GM18909 (cell line): ENCODE measurements at regions not wholly inside any gene's neighbourhood (a gene's known extent, or its start where the extent isn't known, plus 50 kb on each side); places are given as distances from the start of the nearest gene placed in this dataset.

Experiments
- ATAC-seq: cut with Tn5 transposase; IDR thresholded peaks from one replicate; pipeline ENCODE4 v1.9.1; 2021; ENCODE audit warnings: mild to moderate bottlenecking; ENCODE audit not compliant: unreplicated experiment, poor library complexity

GRCh38 chr11:27216270-27217149, 146.5 kb downstream of the CCDC34 start:
- no peak for ATAC-seq

DNA sequence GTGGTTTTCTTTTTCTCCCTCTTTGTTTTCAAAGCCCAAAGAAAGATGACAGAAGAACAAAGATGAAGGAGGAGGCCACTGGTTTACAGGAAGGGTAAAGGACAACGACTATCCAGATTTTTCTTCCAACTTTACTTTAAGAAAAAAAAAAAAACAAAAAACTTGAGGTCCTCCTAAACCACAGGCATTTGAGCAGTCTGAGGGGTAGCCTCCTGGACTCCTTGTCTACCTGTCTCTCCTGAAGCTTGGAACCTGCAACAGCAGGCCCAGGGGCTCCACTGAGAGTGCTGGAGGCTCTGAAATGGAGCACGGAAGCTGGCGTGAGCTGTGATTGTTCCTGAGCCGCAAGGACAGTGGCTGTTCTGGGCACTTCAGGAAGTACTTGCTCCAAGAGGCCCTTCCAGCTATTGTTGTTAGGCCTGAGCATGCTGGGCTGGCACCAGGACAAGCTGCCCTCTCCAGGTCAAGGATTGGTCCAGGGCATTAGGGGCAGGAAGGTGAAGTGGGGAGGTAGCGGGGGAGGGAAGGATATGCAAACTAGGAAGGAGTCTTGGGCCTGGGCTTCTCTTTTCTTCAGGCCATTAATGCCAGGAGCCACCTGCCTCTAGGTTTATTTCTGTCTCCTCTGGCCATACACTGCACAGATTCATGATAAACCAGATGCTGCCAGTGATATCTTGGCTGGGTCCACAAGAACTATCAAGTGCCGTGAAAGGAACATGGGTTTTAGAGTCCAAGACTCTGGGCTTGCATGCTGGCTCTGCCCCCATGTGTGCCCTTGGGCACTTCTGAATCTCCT, 147.3 kb downstream of the CCDC34 start:
- no peak for ATAC-seq

DNA sequence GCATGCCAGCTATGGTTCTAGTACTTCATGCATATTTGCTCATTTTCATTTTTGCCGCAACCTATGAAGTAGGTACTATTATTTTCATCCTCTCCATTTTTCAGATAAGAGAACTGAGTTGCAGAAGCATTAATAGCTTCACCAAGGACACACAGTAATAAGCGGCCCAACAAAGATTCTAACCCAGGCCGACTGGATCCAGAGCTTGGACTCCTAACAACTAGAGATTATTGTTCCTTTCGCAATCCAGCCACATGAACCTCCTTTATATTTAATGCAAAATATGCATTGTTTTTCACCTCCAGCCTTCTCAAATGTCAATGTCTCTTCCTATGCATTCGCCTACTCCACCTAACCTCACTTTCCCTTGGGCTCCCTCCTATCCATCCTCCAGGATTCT, 148.3 kb downstream of the CCDC34 start:
- ATAC-seq = no peak

DNA sequence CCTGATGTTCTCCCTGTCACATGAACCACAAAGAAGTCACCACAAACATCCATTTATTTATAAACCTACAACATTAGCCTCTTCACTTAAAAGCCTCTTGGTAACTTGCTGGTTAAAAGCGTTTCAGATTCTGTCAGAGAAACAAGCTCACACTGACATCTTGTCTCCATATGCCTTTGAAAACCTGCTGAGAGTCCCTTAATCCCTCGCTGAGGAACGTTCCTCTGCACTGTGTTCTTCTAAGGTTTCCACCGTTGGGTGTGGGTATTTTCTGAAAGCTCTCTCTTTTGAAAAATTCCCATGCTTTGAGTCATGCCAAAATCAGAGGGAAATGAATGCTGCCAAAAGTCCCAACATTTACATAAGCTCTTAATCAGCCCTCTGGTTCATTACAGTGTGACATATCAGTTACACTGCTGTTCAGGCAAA, 149.8 kb downstream of the CCDC34 start:
- ATAC-seq = no peak

GRCh38 chr11:27212248-27212780, 150.7 kb downstream of the CCDC34 start:
- ATAC-seq = peak; percentile 78

DNA sequence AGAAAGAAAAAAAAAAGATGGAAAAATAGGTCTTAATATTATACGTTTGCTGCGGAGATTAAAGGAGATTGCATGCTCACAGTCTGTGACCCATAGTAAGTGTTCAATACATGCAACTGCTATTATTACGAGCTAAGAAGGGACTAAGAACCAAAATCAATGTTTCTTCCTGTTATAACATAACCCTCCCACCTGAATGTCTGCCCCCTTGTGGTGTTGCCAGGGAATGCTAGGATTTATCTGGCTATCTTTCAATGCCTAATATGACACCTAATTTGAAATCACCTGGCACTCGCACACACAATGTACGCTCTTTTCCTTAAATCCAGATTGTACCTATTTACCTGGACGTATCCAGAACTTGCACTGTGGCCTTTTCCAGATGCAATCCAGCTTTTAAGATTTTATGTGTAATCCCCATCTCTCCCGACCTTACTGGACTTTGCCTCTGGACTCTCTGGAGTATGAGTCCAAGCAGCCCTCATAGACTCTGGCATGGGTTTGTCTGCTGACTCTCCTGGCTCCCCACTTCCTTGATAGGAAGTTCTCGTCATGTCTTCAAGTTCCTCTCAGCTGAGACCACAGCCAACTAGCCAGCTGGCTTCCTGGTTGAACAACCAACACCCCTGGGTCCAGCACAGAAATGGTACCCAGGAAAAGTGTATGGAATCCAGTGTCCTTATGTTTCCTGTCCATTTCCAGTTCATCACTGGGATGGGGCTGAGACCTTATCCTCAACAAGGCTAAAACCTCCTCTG, 151.5 kb downstream of the CCDC34 start:
- no peak for ATAC-seq

DNA sequence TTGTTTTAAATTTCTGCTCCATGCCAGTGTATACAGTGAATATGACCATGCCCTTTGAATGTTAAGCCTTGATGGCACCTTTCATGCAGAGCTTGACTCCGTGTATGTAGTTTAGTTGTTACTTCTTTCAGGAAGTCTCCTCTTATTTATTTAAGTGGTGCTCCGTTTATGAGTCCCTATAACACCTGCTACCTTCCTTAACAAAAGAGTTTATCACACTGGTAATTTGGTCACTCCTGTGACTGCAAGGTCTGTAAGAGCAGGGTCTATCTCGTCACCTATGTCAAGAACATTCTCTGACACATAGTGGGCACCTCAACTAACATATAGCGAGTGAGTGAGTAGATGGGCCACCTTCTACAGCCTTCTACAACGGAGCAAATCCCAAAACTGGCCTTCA, 152.5 kb downstream of the CCDC34 start:
- ATAC-seq = no peak

DNA sequence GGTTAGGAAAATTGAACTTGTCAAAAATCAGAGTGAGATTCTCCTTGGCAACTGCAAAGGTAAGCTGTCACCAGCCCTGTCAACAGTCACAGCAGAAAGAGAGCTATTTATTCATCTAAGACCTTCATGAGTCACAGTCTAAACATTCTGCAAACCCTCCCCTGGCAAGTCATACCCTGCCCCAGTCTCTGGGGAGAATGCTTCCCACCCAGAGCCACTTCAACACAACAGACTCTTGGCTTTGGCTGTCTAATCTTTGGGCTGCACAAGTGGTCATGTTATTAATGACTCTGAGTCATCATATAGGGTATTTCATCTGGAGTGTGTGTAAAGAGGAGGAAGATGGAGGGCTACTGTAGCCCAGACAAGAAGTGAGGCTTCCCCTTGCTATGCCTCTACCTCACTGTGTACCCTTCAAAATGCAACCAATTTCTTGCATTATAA, 153.4 kb downstream of the CCDC34 start:
- ATAC-seq = no peak

GRCh38 chr11:27208846-27209245, 154.2 kb downstream of the CCDC34 start:
- ATAC-seq = no peak

GRCh38 chr11:27207025-27207650, 155.9 kb downstream of the CCDC34 start:
- ATAC-seq = no peak

DNA sequence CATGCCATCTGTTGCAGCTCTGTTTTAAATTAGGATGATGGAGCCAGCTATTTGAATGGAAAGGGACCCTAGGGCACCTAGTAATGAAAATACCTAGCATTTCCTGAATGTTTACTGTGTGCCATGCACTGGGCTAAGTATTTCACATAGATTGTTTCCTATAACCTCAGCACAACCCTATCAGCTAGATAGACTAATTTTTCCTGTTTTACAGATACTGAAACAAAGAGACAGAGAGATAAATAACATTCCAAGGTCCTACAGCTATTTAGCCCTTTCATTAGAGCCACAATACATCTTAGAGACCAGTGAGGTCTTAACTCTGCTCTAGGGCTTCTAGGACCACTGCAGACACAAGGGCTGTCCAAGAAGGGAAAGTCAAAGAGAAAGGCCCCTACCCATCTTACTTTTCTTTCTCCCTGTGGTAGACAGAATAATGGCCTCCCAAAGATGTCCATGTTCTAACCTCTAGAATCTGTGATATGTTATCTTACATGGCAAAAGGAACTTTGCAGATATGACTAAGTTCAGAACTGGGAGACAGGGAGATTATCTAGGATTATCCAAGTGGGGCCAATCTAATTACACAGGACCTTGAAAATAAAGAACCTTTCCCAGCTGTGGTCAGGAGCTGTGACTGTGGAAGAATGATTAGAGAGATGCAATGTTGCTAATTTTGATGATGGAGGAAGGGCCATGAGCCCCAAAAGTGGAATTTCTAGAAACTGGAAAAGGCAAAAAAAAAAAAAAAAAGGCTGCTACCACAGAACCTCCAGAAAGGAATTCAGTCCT, 157.0 kb downstream of the CCDC34 start:
- ATAC-seq = no peak

- ATAC-seq = no peak
Measured at GRCh38 chr11:27205250-27205649, 157.8 kb downstream of the CCDC34 start.

DNA sequence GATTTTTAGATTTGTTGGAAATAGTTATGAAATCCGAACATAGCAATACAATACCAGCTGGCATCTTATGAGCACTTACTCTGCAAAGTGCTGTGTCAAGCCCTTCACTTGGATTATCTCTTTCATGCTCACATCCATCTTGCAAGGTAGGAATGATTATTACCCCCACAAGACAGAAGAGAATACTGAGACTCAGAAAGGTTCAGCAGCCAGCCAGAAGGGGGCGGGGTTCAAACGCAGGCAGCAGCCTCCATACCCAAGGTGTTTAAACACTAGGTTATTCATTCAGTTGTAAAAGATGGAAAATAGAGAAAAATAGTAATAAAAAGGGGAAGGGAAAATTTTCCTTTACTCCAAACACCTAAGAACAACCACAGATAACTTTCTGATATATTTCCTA, 158.5 kb downstream of the CCDC34 start:
- ATAC-seq = no peak

GRCh38 chr11:27203077-27203647, 159.9 kb downstream of the CCDC34 start:
- ATAC-seq = no peak

DNA sequence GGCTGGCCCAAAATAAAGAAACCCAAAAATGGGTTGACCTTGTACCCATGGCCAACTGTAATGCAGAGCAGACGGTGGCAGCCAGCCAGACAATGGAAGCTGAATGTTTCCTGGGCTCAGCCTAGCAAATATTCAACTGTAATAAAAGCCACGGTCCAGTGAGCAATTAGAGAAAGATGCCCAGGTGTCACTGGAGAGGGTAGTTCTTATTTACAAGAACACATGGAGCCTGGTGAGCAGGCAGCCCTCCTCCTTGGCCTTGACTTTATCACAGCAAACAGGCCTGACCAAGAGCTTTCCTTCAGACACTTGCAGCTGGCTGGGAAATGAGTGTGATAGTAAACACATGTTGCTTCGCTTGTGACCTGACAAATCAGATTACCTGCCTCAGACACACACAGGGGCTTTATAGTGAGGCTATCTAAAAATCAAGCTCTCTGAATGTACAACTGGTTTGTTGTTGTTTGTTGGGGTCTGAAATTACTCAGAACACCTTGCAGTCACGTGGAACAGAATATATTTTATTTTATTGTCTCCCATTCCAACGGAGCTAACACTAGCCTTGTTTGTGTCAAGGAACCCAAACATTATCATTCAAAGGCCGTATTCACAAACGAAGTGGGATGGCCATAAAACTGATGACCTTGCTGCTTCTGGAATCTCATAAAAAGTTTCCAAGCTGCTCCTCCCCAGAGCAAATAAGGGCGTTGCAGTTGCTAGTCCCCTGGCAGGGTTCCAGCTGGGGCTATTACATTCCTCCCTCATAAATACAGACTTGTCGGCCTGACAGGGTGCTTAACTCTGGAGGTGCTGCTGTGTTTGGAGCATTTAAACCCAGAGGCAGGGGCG, 161.1 kb downstream of the BBOX1 start:
- ATAC-seq = no peak

DNA sequence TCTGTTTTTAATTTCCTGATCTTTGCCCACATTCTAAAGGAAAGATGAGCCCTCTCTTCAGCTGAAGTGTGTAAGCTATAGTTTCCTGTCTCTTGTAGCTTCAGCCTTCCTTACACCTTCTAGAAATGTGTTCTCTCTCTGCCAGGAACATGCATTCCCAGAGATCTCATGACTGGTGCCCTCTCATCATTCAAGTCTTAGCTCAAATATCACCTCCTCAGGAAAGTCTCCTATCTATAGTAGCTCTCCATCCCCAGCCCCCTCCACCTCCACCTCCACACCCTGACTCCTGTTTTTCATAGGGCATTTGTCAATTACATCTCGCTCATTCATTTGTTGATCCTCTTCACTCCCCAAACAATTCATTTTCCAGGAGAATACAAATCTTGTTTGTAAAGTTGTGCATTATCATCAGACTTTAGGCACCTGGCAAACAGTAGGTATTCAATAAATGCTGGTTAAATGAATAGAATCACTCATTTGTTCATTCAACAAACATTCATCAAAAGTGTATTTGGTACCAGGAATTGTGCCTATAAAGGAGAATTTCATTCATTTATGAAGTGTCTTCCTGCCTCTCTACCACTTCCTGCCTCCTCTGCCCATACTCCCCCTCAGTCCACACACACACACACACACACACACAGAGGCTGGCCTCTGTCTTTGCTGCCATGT, 160.3 kb downstream of the BBOX1 start:
- no peak for ATAC-seq

GRCh38 chr11:27196203-27196897, 155.7 kb downstream of the BBOX1 start:
- no peak for ATAC-seq
